ENCODE measurements at regions not wholly inside any gene's neighbourhood (a gene's known extent, or its start where the extent isn't known, plus 50 kb on each side); places are given as distances from the start of the nearest gene placed in this dataset.
A peak's percentile ranks its signal among the peaks of the same experiment; 100 is the strongest.

DNA sequence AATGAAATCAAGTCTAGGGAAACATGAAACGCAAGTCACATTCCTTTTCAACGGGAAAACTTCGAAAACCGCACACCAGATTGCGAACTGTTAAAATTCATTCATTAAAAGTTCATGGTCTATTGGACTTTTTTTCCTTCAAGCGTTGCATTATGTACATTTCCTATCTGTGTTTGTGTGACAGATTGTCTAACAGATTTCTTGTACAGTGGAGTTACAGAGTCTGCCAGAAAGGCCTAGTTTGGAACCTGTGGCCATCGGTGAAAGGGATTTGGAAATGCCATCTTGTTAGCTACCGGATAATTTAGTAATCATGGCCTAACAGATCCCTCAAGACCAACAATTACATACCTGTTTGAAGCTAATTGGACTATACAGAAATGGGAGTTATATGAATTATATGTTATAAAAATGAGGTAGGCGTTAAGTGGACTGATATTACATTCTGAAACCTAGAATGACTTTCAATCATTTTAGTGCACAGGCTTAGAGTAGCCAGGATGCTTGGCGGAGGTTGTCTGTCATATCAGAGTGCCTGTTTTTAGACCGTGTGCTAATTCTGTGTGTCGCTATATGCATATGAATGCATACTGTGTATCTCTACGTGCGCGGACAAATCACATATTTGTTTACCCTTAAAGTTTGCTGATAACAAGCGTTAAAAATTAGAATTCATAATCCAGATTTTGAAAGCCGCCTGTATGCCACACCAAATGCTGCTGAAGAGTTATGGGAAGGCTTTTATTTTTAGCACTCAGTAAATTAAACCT, 885.4 kb upstream of the RBFOX1 start:
- H3K4me3 ChIP-seq (ENCODE audit: low read length), result no peak overlapping the region
- no peak for DNase-seq (ENCODE audit: low read depth, low spot score)

DNA sequence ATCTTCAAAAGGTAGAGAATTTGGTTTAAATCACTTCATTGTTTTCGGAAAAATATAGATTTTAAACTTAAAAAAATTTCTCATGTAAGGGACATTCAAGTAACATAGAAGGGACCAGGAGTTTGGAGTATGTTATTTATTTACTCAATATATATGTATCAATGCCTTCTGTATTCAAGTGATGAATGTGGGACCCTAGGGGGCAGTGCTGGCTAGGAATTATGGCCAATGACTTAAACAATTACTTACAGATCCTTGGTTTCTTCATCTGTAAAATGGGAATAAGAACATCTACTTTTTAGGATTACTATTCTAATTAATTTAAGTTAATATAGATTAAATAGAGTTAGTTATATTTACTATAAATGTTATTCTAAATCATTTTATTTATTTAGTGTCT, 886.3 kb upstream of the RBFOX1 start:
- H3K4me3 ChIP-seq (ENCODE audit: low read length), result no peak overlapping the region
- DNase-seq (ENCODE audit: low read depth, low spot score), result peak; percentile 4

DNA sequence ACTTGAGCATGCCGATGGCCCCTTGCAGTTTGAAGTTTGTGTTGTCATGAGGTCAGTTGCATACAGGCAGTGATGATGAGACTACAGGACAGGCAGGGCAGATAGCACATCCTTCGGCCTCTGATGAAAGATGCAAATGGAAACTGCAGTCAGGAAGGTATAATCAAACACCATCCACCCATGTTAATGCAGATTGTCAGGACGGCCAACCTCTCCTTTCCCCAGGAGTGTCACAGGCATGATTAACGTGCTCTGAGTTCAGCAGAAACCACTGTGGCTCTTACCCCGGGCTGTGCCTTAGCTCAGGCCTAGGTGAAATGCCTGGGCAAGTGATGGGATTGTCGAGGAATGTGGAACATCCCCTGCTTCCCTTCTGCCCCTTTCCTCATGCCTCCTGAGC, 893.5 kb upstream of the RBFOX1 start:
- no peak for DNase-seq (ENCODE audit: low read depth, low spot score)
- H3K4me3 ChIP-seq (ENCODE audit: low read length), result no peak overlapping the region

DNA sequence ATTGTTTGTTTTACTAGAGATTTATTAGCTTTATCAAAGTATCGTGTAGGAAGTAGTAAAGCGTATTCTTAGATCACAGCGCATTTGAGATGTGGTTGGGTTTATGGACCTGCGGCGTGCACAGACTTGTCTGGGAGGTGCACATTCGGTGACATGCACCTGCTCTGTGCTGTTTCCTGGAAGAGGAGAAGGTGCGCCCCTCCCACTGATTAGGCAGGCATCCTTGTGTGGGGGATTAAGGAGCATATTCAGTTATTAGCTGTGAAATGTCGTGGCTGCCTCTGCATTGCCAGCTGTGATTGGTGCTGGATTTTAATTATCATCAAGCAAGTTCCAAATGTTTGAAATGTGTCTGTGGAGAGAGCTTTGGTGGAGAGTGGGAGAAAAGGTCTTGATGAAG, 903.8 kb upstream of the RBFOX1 start:
- H3K4me3 ChIP-seq (ENCODE audit: low read length), result no peak overlapping the region
- no peak for DNase-seq (ENCODE audit: low read depth, low spot score)

DNA sequence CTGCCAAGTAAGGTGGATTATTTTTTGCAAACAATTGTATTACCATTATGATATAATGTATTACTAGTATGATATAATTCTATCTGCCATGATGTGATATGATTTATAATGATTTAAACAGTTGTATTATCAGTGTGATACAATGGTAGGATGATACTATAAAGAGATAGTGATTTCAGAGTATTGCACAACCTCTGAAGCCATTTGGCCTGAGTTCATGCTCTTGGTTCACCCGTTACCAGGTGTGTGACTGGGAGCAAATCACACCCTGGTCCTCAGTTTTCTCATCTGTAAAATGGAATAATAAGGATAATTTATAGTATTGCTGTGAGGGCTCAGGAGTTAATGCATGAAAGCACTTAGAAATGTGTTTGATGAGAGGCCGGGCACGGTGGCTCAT, 905.0 kb upstream of the RBFOX1 start:
- DNase-seq (ENCODE audit: low read depth, low spot score), result no peak
- no peak overlapping the region for H3K4me3 ChIP-seq (ENCODE audit: low read length)

DNA sequence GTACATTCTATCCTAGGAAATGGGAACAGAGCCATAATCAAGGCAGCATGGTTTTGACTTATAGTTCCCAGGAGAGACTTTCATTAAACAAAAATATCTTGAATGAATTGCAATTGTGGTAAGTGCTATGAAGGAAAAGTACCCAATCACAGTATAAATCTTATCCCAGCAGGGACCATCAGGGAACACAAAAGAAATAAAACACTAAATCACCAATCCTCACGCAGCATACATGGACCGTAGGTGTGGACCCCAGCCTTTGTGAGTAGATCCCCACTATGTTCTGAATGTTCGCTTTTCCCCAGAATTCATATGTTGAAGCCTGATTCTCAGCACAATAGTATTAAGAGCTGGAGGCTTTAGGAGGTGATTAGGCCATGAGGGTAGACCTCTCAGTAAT, 925.0 kb upstream of the RBFOX1 start:
- DNase-seq (ENCODE audit: low read depth, low spot score), result no peak
- no peak overlapping the region for H3K4me3 ChIP-seq (ENCODE audit: low read length)

DNA sequence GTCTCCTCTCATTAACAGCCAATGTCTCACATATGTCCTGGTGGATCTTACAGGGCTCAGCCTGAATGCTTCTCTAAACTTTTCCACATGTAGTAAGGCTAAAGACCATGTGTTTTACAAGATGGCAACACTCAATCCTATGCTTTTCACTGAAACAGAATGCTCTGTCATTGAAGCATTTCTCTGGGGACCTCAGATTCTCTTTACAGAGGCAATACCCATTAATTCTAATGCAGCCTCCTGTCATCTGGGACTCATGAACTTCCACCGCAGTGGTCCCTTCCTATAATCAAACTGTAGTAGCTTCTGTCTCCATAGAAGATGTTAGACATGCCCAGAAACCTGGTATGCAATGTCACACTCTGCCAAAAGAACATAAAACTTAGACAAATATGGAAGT, 926.6 kb upstream of the RBFOX1 start:
- no peak overlapping the region for H3K4me3 ChIP-seq (ENCODE audit: low read length)
- DNase-seq (ENCODE audit: low read depth, low spot score), result no peak

DNA sequence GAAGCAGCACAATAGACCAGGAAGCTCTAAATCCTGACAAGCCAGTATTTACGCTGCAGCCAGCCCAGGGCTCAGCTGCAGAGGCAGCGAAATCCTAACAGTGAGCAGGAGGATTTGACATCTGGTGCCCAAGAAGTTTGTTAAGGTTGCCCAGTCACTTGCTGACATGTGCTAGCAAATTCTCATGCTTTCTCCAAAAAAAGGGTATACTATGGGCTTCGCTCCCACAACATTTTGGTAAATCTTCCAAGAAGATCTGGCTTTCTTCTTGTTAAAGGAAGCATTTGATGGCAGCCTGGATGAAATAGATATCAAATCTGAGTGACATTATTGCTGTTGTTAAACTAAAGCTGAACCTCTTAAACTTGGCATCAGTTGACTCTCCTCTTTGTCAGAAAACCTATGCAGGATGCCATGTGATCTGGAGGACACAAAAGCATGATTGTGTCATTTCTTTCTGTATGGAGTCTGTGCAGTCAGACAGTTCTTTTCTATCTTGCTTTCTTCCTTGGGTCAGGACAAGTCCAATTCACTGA, 949.7 kb upstream of the RBFOX1 start:
- no peak overlapping the region for H3K4me3 ChIP-seq (ENCODE audit: low read length)
- DNase-seq (ENCODE audit: low read depth, low spot score), result no peak

DNA sequence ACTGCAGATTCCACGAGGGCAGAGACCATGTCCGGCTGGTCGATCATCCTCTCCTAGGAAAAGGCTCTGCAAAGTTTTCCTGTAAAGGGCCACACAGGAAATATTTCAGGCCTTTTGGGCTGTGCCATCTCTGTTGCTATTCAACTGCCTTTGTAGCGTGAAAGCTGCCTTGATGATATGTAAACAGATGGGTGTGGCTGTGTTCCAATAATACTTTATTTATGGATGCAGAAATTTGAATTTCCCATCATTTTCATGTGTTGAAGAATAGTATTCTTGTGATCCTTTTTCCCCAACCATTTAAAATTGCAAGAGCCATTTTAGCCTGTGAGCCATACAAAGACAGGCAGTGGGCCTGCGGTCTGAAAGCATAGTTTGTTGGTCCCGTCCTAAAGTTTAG, 950.7 kb upstream of the RBFOX1 start:
- no peak for DNase-seq (ENCODE audit: low read depth, low spot score)
- no peak overlapping the region for H3K4me3 ChIP-seq (ENCODE audit: low read length)

DNA sequence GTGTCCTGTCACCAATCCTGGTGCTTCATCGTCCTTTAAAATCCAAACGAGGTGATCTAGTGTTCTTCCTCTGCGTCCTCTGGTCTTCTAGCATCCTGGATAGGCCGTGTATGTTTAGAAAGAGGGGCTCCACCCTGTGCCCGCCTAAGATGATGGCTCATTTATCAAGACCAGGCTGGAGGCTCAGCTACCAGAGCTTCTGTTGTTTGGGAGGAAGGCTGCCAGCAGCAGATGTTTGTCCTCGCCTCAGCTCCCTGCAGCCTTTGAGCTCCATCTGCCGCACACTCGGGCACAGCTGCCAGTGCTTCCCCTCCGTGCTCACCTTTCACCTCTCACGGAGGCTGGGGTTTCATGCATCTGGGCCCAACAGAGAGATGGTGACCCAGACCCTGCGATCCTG, 954.7 kb upstream of the RBFOX1 start:
- DNase-seq (ENCODE audit: low read depth, low spot score), result no peak

DNA sequence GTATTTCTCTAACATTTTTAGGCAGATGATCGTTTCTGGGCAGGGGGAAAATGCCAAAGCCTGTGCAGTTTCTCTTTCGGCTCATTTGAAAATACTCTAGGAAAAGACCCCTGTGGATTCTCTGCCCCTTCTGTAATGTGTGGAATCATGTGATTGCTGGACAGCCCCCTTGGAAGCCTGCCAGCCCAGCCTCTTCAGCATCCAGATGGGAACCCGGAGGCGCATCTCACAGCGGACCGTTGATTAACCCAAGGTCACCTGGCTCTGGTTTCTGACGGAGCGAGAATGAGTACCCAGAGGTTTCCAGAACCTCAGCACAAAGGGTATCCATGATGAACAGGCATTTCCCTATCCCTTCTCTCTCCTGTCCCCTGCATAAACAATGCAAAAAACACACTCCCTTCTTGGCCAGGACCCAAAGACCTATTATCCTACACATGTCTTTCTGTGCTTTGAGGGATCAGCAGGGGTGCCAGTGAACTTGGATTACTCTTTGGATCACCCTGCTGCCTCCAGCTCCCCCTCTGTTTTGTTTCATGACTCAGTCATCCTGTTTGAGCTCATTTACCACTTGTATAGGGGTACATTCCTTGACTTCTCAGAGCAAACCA, 957.1 kb upstream of the RBFOX1 start:
- no peak overlapping the region for H3K4me3 ChIP-seq (ENCODE audit: low read length)
- no peak for DNase-seq (ENCODE audit: low read depth, low spot score)

More for the DNA sequence above, 954.7 kb upstream of the RBFOX1 start:
- no peak overlapping the region for H3K4me3 ChIP-seq (ENCODE audit: low read length)

DNA sequence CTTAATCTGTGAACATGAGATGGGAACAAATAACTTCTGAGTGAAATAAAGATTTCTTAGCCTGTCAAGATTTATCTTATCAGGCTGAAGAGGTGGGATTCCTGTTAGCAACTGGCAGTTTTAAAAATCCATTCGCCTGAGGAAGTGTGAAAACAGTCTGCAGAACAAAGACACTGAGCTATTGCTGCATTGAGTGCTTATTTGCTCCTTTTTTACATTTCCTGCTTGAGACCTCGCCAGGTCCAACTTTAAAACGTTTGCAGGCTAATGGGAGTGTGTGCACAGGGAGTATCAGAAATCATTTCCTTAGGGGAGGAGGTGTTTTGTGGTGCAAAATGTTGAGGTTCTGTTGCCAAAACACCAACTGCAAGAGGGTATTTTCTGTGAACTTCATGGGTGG, 957.8 kb upstream of the RBFOX1 start:
- no peak for DNase-seq (ENCODE audit: low read depth, low spot score)
- no peak overlapping the region for H3K4me3 ChIP-seq (ENCODE audit: low read length)

DNA sequence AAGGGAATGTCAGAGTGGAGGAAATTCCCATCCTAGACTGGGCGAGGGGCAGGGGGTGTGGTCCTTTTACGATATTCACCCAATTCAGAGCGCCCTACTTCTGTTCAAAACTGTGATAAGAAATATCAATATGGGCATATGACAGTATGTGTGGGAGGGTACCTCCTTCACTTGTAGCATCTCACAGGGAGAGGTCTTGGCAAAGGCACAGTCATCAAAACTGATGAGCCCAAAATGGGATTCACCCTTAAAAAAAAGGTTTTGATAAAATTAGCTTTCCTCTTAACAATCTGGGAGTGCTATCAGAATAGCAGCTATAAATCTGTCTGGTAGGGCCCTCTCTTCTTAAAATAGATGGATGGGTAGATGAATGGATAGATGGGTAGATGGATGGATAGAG, 967.8 kb upstream of the RBFOX1 start:
- DNase-seq (ENCODE audit: low read depth, low spot score), result no peak
- H3K4me3 ChIP-seq (ENCODE audit: low read length), result no peak overlapping the region

DNA sequence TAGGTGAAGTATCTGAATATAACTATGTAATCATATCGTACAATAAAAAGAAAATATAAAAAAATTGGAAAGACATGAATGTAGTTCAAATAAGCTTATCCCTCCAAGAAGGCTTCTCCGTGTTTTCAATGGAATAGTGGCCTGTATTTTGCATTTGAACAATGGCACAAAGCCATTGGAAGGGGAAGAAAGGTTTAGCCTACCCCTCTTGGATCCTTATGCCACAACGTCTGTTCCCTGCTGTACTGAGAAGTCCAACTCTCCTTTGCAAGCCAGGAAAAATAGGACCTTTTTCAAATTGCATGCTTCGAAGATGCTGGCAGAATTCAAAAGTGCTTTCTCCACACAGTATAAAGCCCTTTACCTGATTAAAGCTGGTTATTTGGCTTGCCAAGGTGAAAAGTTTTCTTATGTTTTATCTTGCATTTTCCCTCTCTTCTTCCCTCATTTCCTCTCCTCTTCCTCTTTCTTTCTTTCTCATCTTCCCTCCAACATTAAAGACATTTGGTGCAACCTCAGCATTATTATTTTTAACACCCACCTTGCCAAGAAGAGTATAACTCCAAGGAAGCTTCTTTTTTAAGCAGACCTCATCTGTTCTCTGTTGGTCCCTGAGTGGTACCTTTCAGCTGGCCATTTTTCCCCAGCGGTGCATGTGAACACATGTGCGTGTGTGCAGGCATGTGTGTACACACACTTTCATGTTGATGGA, 968.6 kb upstream of the RBFOX1 start:
- DNase-seq (ENCODE audit: low read depth, low spot score), result no peak
- H3K4me3 ChIP-seq (ENCODE audit: low read length), result no peak overlapping the region

DNA sequence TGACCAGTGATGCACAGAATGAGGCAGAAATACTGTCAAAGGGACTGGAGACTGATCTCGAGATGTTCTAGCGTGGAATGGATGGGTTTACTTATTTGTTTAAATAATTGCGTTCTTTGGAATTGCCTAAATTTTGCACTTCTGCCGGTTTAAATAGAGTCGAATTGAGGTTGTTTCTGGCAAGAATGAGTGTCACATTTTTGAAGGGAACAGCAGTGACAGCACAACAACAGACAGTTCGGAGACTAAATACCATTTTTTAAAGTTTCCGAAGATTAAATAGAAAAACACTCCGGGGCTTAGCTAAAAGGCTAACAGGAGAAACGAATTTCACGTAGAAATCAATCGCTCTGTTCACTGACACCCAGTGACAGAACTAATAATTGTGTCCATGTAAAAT, 969.2 kb upstream of the RBFOX1 start:
- DNase-seq (ENCODE audit: low read depth, low spot score), result no peak
- H3K4me3 ChIP-seq (ENCODE audit: low read length), result no peak overlapping the region

DNA sequence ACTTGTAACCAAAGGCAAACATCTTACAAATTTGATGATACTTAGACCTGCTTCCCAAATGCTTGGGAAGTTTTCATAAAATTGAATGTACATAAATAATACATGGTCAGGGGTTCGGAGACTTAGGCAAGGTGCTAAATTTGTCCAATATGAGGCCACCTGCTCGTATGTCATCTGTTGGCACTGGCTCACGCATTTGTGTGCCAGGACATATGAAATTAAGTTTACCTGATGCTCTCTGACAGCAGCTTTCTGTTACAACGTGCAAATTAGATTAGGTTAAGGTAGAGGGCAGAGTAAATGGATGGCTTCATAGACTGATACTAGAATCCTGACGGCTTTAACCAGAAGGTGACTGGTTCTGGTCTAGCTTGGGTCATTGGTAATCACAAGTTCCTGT, 970.3 kb upstream of the RBFOX1 start:
- no peak for DNase-seq (ENCODE audit: low read depth, low spot score)
- H3K4me3 ChIP-seq (ENCODE audit: low read length), result no peak overlapping the region

DNA sequence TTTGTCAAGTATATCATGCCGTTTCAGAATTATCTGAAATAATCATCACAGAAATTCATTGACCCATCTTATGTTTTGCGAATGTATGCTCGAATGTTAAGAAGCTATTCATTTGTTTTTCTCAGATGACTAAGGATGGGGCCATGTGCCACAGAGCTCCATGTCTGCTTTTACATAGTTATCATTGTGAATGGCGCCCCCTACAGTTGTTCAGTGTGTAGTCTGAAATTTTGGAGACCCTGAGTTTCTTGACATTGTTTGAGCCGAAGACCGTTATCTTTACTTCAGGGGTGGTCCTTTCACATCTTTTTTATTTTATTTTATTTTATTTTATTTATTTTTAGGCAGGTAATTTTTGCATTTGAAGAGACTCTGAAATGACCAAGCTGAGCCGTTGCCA, 972.0 kb upstream of the RBFOX1 start:
- no peak overlapping the region for H3K4me3 ChIP-seq (ENCODE audit: low read length)
- DNase-seq (ENCODE audit: low read depth, low spot score), result no peak

DNA sequence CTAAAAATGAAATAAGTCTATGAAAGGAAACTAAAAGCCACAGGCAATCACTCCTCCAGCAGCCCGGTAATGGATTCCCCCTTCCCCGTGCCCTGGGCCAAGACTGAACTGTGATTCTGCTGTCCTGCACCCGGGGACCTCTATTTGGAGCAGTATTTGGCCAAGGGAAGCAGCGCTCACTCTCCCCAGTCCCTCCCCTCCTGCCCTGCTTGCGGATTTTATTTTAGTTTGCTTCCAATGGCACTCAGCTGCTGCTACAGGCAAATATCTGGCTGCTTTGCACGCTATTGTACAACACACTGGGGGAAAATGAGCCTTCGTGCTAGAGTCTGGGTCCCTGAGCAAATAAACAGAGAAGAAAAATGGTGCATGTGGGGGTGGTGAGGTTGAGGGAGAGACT, 975.7 kb upstream of the RBFOX1 start:
- H3K4me3 ChIP-seq (ENCODE audit: low read length), result no peak overlapping the region
- no peak for DNase-seq (ENCODE audit: low read depth, low spot score)

DNA sequence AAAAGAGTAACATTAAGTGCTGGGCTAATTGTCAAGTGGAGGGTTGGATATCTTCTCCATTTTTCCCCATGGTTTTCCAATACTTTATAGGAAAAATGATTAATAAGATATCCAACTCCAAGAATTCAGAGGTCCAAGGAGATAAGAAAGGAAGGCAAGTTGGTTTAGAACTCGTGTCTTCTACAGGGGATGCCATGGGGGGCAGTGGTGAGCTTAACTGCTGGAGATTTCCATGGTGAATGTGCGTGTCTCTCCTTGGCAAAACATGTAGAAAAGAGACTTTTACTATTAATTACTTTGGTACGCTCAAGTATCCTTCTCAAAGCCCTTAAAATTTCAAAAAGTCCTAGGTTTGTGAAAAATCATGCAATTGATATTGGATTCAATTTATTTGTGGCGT, 982.9 kb upstream of the RBFOX1 start:
- DNase-seq (ENCODE audit: low read depth, low spot score), result no peak
- H3K4me3 ChIP-seq (ENCODE audit: low read length), result no peak overlapping the region

DNA sequence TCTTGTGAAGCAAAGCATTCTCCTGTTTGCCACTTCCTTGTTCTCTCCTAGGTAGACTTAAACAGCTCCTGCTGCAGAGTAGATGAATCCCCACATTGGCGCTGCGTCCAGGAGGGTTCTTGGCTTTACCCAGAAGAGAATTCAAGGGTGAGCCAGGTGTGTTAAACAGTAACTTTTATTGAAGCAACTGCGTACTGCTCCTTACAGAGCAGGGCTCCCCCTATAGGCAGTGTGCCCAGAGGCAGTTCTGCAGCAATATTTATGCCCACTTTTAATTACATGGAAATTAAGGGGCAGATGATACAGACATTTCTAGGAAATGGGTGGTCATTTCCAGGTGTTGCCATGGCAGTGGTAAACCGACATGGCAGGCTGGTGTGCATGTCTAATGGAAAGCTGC, 987.6 kb upstream of the RBFOX1 start:
- H3K4me3 ChIP-seq (ENCODE audit: low read length), result no peak overlapping the region
- no peak for DNase-seq (ENCODE audit: low read depth, low spot score)

All from Jurkat, Clone E6-1 (cell line).